KMS-11 (cell line): ENCODE measurements at regions not wholly inside any gene's neighbourhood (a gene's known extent, or its start where the extent isn't known, plus 50 kb on each side); places are given as distances from the start of the nearest gene placed in this dataset.

Experiments
- H2AFZ ChIP-seq: fragments of 200-600 bp; sonication (generic); 2 replicates; pipeline ENCODE4 v1.6.1; 2016; ENCODE audit warnings: antibody characterized with exemption, mixed run types, low read depth
- H3K27ac ChIP-seq: fragments of 200-600 bp; sonication (generic); 2 replicates; pipeline ENCODE4 v1.6.1; 2016; ENCODE audit warnings: mild to moderate bottlenecking, mixed run types
- H3K27me3 ChIP-seq: fragments of 200-600 bp; sonication (generic); 2 replicates; pipeline ENCODE4 v1.6.1; 2017; ENCODE audit warnings: mild to moderate bottlenecking, low read depth, mixed run types, moderate library complexity; ENCODE audit not compliant: insufficient read depth
- H3K36me3 ChIP-seq: fragments of 200-600 bp; sonication (generic); 2 replicates; pipeline ENCODE4 v1.6.1; 2017; ENCODE audit warnings: mild to moderate bottlenecking, mixed run types; ENCODE audit not compliant: insufficient read depth
- H3K4me1 ChIP-seq: fragments of 200-600 bp; sonication (generic); 2 replicates; pipeline ENCODE4 v1.6.1; 2016; ENCODE audit warnings: mild to moderate bottlenecking, low read depth, mixed run types; ENCODE audit not compliant: poor library complexity, severe bottlenecking
- H3K4me2 ChIP-seq: fragments of 200-600 bp; sonication (generic); 2 replicates; pipeline ENCODE4 v1.7.0; 2016; ENCODE audit warnings: mild to moderate bottlenecking, mixed run types
- H3K4me3 ChIP-seq: fragments of 200-600 bp; sonication (generic); IDR thresholded peaks from 2 replicates; pipeline ENCODE4 v1.6.1; 2017; ENCODE audit warnings: low read depth, low read length, mixed read lengths; ENCODE audit not compliant: insufficient read depth
- H3K79me2 ChIP-seq: fragments of 200-600 bp; sonication (generic); 2 replicates; pipeline ENCODE4 v1.6.1; 2016; ENCODE audit warnings: low read depth, mixed run types; ENCODE audit not compliant: insufficient read depth
- H3K9ac ChIP-seq: fragments of 200-600 bp; sonication (generic); 2 replicates; pipeline ENCODE4 v1.6.1; 2016; ENCODE audit warnings: mild to moderate bottlenecking, mixed run types
- H4K20me1 ChIP-seq: fragments of 200-600 bp; sonication (generic); 2 replicates; pipeline ENCODE4 v1.6.1; 2016; ENCODE audit warnings: mild to moderate bottlenecking, mixed run types; ENCODE audit not compliant: insufficient read depth
- TF ChIP-seq, protein P1 (sequence below): fragments of 200-600 bp; sonication (generic); conservative IDR thresholded peaks from 2 replicates; pipeline ENCODE4 v1.6.1; 2017; ENCODE audit warnings: low read depth, mild to moderate bottlenecking, antibody characterized with exemption, low read length, moderate library complexity, mixed read lengths

- no peaks in the 10 kb centered on the region for H3K27me3 ChIP-seq
- H3K4me2 ChIP-seq: no peak overlapping the region
- H3K4me3 ChIP-seq: no peak overlapping the region
- H3K79me2 ChIP-seq: no peaks in the 10 kb centered on the region
- no peak overlapping the region for H3K27ac ChIP-seq
- H3K4me1 ChIP-seq: peaks cover 39% of the 10 kb centered on the region
- no peaks in the 10 kb centered on the region for H4K20me1 ChIP-seq
- H3K36me3 ChIP-seq: no peaks in the 10 kb centered on the region
- TF ChIP-seq, protein P1, sequence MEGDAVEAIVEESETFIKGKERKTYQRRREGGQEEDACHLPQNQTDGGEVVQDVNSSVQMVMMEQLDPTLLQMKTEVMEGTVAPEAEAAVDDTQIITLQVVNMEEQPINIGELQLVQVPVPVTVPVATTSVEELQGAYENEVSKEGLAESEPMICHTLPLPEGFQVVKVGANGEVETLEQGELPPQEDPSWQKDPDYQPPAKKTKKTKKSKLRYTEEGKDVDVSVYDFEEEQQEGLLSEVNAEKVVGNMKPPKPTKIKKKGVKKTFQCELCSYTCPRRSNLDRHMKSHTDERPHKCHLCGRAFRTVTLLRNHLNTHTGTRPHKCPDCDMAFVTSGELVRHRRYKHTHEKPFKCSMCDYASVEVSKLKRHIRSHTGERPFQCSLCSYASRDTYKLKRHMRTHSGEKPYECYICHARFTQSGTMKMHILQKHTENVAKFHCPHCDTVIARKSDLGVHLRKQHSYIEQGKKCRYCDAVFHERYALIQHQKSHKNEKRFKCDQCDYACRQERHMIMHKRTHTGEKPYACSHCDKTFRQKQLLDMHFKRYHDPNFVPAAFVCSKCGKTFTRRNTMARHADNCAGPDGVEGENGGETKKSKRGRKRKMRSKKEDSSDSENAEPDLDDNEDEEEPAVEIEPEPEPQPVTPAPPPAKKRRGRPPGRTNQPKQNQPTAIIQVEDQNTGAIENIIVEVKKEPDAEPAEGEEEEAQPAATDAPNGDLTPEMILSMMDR: no peak
- H2AFZ ChIP-seq: no peak overlapping the region
- H3K9ac ChIP-seq: no peak overlapping the region
Observed at GRCh38 chr6:82571455-82571854, 207.8 kb downstream of the TPBG start.

- Histone ChIP-seq H3K9ac (no peak overlapping the region), H3K36me3 (no peaks in the 10 kb centered on the region), H4K20me1 (no peaks in the 10 kb centered on the region), H3K27ac (no peak overlapping the region), H3K4me1 (peaks cover 22% of the 10 kb centered on the region), H3K4me3 (no peak overlapping the region), H3K27me3 (no peaks in the 10 kb centered on the region), H3K4me2 (no peak overlapping the region), H3K79me2 (no peaks in the 10 kb centered on the region), H2AFZ (no peak overlapping the region)
- TF ChIP-seq, protein P1: no peak
Observed at GRCh38 chr6:82573254-82573972, 209.8 kb downstream of the TPBG start.

DNA sequence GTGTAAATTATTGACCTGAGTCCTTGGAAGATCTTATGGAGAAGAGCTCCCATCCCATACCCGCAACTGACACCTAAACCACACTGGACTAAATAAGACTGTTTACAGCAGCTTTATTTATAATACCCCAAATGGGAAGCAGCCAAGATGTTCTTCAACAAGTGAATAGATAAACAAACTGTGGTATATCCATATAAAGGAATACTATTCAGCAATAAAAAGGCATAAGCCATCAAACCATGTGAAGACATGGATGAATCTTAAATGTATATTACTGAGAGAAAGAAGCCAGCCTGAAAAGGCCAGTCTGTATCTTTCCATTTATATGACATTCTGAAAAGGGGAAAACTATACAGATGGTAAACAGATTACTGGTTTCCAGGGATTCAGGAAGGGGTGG lies 212.7 kb downstream of the TPBG start:
- Histone ChIP-seq H2AFZ (no peak overlapping the region), H3K9ac (no peak overlapping the region), H3K4me1 (no peaks in the 10 kb centered on the region), H4K20me1 (no peaks in the 10 kb centered on the region), H3K79me2 (no peaks in the 10 kb centered on the region), H3K4me2 (no peak overlapping the region), H3K4me3 (no peak overlapping the region), H3K36me3 (no peaks in the 10 kb centered on the region), H3K27me3 (no peaks in the 10 kb centered on the region), H3K27ac (no peak overlapping the region)
- TF ChIP-seq, protein P1: no peak

- no peaks in the 10 kb centered on the region for H4K20me1 ChIP-seq
- no peaks in the 10 kb centered on the region for H3K36me3 ChIP-seq
- H3K4me2 ChIP-seq: no peak overlapping the region
- H2AFZ ChIP-seq: no peak overlapping the region
- H3K4me3 ChIP-seq: no peak overlapping the region
- H3K27me3 ChIP-seq: no peaks in the 10 kb centered on the region
- no peaks in the 10 kb centered on the region for H3K79me2 ChIP-seq
- no peaks in the 10 kb centered on the region for H3K4me1 ChIP-seq
- TF ChIP-seq, protein P1: no peak
- H3K9ac ChIP-seq: no peak overlapping the region
- H3K27ac ChIP-seq: no peak overlapping the region
Observed at GRCh38 chr6:82584194-82584695, 220.6 kb downstream of the TPBG start.
